HEK293T (cell line): ENCODE measurements at regions not wholly inside any gene's neighbourhood (a gene's known extent, or its start where the extent isn't known, plus 50 kb on each side); places are given as distances from the start of the nearest gene placed in this dataset.

Experiments
- ARNT ChIP-seq: fragments of 450-650 bp; IDR thresholded peaks from 2 replicates; pipeline ENCODE4 v1.6.1; 2017; ENCODE audit warnings: mild to moderate bottlenecking
- BHLHE40 ChIP-seq: fragments of 450-650 bp; IDR thresholded peaks from 2 replicates; pipeline ENCODE4 v1.6.1; 2016; ENCODE audit warnings: mild to moderate bottlenecking, moderate library complexity, borderline replicate concordance
- FOXA1 ChIP-seq: fragments of 450-650 bp; IDR thresholded peaks from 2 replicates; pipeline ENCODE4 v1.6.1; 2016; ENCODE audit warnings: mild to moderate bottlenecking
- FOXK2 ChIP-seq: fragments of 450-650 bp; IDR thresholded peaks from 2 replicates; pipeline ENCODE4 v1.6.1; 2016; ENCODE audit warnings: mild to moderate bottlenecking
- FOXM1 ChIP-seq: fragments of 450-650 bp; IDR thresholded peaks from 2 replicates; pipeline ENCODE4 v1.6.1; 2017; ENCODE audit warnings: mild to moderate bottlenecking, borderline replicate concordance
- HDGF ChIP-seq: fragments of 450-650 bp; IDR thresholded peaks from 2 replicates; pipeline ENCODE4 v1.6.1; 2017; ENCODE audit warnings: antibody characterized with exemption, borderline replicate concordance
- L3MBTL2 ChIP-seq: fragments of 450-650 bp; conservative IDR thresholded peaks from 2 replicates; pipeline ENCODE4 v1.6.1; 2016; ENCODE audit warnings: mild to moderate bottlenecking
- SP1 ChIP-seq: fragments of 450-650 bp; IDR thresholded peaks from 2 replicates; pipeline ENCODE4 v1.6.1; 2017
- SUZ12 ChIP-seq: fragments of 450-650 bp; IDR thresholded peaks from 2 replicates; pipeline ENCODE4 v1.6.1; 2016; ENCODE audit warnings: mild to moderate bottlenecking
- TARDBP ChIP-seq: fragments of 450-650 bp; IDR thresholded peaks from 2 replicates; pipeline ENCODE4 v1.6.1; 2016

DNA sequence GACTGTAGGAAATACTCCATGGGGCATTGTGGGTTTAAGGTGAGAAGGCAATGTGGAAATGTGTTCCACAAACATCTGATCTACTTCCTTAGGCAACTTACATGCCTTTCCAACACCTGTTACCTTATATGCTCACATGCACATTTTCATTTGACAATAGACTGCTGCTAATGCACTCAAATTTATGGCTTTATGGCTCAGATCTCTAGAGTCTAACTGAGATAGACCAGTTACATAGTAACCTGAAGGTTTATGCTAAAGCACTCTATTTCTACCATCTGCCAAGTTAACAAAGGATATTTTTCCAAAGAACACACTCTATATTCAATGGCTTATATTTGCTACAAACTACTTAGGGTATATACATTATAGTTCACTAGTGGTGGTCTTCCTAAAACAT is 969.0 kb downstream of the TECRL start:
- TF ChIP-seq ARNT (no peak), FOXA1 (no peak), L3MBTL2 (no peak), HDGF (no peak), SP1 (no peak), TARDBP (no peak), BHLHE40 (no peak), FOXK2 (no peak), SUZ12 (no peak), FOXM1 (no peak)
